ENCODE measurements at regions not wholly inside any gene's neighbourhood (a gene's known extent, or its start where the extent isn't known, plus 50 kb on each side); places are given as distances from the start of the nearest gene placed in this dataset.

- Mint-ChIP-seq H3K27ac (no peak overlapping the region), H3K36me3 (ENCODE audit: low read depth) (peaks cover 19% of the 10 kb centered on the region), H3K27me3 (ENCODE audit: insufficient read depth, low read depth, poor library complexity) (no peaks in the 10 kb centered on the region), H3K4me3 (no peak overlapping the region), H3K9me3 (peaks cover 40% of the 10 kb centered on the region), H3K4me1 (no peaks in the 10 kb centered on the region)
- ATAC-seq (no peak), DNase-seq (ENCODE audit: low spot score) (no peak)
- H3K4me3 ChIP-seq = no peak overlapping the region
- no peaks in the 10 kb centered on the region for H3K27me3 ChIP-seq (ENCODE audit: insufficient read depth)
- H4K20me1 ChIP-seq (replicated peaks; ENCODE audit: insufficient read depth) = no peaks in the 10 kb centered on the region
- no peaks in the 10 kb centered on the region for H3K9me2 ChIP-seq (ENCODE audit: insufficient read depth)
- H3K79me2 ChIP-seq (replicated peaks; ENCODE audit: insufficient read depth) = no peaks in the 10 kb centered on the region
- TF ChIP-seq ZNF114 (CRISPR knock-in tag; IDR thresholded peaks at IDR 0.05) = no peak
- TF ChIP-seq CTCF (conservative IDR thresholded peaks at IDR 0.05; ENCODE audit: low read depth in 2 of 2) = no peak
- no peak for TF ChIP-seq ZNF331 (CRISPR knock-in tag; IDR thresholded peaks at IDR 0.05; ENCODE audit: low read depth)
- no peak for TF ChIP-seq EZH2 (IDR thresholded peaks at IDR 0.05; ENCODE audit: low read depth, unreplicated experiment)
- no peak for TF ChIP-seq STAT1 (IDR thresholded peaks at IDR 0.05; ENCODE audit: unreplicated experiment)
- TF ChIP-seq EZH2phosphoT487 (IDR thresholded peaks at IDR 0.05; ENCODE audit: unreplicated experiment) = no peak
- TF ChIP-seq POLR2AphosphoS5 (IDR thresholded peaks at IDR 0.05; ENCODE audit: low read depth) = no peak
- TF ChIP-seq NANOG (IDR thresholded peaks at IDR 0.05; ENCODE audit: borderline replicate concordance) = no peak
- TF ChIP-seq ETS1 (IDR thresholded peaks at IDR 0.05) = no peak
- no peak for TF ChIP-seq JUNB (IDR thresholded peaks at IDR 0.05; ENCODE audit: unreplicated experiment)
- no peak for TF ChIP-seq CREB1 (CRISPR knock-in tag; IDR thresholded peaks at IDR 0.05; ENCODE audit: low read depth)
- no peak for TF ChIP-seq ZNF462 (CRISPR knock-in tag; IDR thresholded peaks at IDR 0.05)
- TF ChIP-seq REST (IDR thresholded peaks at IDR 0.05; ENCODE audit: unreplicated experiment) = no peak
- no peaks in the 10 kb centered on the region for H3K36me3 ChIP-seq (ENCODE audit: insufficient read depth)
- H3K4me2 ChIP-seq = no peak overlapping the region
- H3F3A ChIP-seq (replicated peaks; ENCODE audit: low read depth) = no peaks in the 10 kb centered on the region
- no peak overlapping the region for H3K27ac ChIP-seq (ENCODE audit: low read depth)
- no peak overlapping the region for H2AFZ ChIP-seq
- H3K4me1 ChIP-seq (ENCODE audit: insufficient read depth) = no peaks in the 10 kb centered on the region
Observed at GRCh38 chr12:127696963-127697362, 570.0 kb upstream of the TMEM132C start.
